WI38 (cell line): ENCODE measurements at regions not wholly inside any gene's neighbourhood (a gene's known extent, or its start where the extent isn't known, plus 50 kb on each side); places are given as distances from the start of the nearest gene placed in this dataset.

ENCODE experiments used
- H3K4me3 ChIP-seq: 2 replicates; pipeline ENCODE4 v1.5.1; 2011; ENCODE audit warnings: low read depth, mild to moderate bottlenecking, control low read depth, low read length
- TF ChIP-seq, protein P1 (sequence below): IDR thresholded peaks from 2 replicates; pipeline ENCODE4 v1.5.1; 2012; ENCODE audit warnings: low read depth, mild to moderate bottlenecking, control low read depth, low read length

DNA sequence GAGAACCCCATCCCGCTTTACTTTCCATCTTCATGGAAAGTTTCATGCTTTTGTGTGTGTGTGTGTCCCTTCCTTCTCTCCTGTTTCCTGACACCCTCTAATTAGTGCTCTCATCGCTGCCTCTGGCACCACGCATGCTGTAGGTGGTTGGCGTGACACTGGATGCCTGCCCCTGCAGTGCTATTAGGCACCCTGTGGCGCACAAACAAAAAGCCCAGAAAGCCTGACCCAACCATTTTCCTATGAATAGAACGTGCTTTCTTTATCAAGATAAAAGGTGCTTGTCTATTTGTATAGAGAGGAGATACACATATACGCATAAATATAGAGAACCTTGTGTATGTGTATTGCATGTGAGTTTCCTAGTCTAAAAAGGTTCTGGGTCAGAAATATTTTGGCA, 120.8 kb upstream of the CDCA7L start:
- H3K4me3 ChIP-seq, result no peak overlapping the region
- TF ChIP-seq, protein P1, sequence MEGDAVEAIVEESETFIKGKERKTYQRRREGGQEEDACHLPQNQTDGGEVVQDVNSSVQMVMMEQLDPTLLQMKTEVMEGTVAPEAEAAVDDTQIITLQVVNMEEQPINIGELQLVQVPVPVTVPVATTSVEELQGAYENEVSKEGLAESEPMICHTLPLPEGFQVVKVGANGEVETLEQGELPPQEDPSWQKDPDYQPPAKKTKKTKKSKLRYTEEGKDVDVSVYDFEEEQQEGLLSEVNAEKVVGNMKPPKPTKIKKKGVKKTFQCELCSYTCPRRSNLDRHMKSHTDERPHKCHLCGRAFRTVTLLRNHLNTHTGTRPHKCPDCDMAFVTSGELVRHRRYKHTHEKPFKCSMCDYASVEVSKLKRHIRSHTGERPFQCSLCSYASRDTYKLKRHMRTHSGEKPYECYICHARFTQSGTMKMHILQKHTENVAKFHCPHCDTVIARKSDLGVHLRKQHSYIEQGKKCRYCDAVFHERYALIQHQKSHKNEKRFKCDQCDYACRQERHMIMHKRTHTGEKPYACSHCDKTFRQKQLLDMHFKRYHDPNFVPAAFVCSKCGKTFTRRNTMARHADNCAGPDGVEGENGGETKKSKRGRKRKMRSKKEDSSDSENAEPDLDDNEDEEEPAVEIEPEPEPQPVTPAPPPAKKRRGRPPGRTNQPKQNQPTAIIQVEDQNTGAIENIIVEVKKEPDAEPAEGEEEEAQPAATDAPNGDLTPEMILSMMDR, result no peak

DNA sequence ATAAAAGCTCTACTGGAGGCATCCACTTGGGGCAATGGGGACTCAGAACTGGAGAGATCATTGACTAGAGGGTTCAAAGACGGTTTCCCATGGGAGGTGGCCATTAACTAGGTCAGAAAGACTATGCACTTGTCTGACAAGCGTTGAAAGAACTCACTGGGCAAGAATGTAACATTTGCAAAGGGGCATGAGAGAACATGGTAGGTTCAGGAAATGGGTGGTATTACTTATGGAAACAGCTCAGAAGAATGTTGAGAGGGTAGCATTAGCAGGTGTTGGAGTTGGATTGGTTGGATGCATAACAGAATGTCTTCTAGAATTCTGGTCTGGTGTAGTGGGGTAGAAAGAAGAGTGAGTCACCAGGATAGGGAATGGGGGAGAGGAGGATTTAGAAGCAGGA, 119.1 kb upstream of the CDCA7L start:
- TF ChIP-seq, protein P1, result no peak
- H3K4me3 ChIP-seq, result no peak overlapping the region

DNA sequence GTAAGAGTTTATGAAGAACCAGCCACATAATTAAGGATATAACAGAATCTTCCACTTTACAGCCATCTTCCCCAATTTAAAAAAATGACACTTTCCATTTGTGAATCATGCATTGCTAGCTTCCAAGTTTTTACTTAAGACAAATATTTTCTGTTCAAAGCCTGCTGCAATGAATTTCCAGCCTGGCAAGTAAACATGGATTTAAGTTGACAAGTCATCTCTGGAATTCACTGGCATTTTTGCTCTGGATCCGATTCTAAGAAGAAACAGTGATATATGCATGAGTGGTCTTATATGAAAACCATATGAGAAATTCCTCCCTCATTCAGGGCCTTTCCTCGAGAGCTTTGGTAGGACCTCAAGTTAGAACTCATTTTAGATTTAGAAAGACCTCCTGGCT, 116.1 kb upstream of the CDCA7L start:
- TF ChIP-seq, protein P1, result no peak
- H3K4me3 ChIP-seq, result no peak overlapping the region

DNA sequence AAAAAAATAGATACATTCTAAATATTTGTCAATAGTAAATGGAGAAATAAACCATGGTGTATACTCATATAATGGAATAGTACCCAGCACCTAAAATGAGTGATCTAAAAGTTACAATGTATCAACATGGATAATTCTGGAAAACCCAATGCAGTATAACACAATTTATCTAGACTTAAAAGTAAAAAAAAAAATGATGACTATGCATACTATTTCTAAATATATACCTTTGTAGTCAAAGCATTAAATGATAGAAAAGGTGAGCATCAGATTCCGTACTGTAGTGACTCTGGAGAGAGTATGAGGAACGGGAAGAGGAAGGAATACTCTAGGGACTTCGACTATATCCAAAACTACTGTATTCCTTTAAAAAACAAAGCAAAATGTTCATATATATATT, 115.2 kb upstream of the CDCA7L start:
- H3K4me3 ChIP-seq, result no peak overlapping the region
- TF ChIP-seq, protein P1, result no peak

DNA sequence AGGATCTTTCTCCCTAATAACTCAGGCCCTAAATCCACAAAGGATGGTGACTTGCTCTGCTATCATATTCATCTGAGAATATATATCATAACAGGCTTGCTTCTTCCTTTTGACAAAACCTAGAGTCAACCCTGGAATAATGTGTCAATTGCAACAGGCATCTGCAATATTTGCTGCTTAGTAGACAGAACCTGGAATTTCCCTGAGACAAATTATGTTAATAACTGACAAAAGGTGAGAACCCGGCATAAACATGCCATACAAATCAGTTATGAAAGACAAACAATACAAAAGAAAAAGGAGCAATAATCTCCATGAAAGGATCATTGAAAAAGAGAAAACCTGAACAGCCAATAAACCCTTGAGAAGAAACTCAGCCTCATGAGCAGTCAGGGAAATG, 114.5 kb upstream of the CDCA7L start:
- H3K4me3 ChIP-seq, result no peak overlapping the region
- TF ChIP-seq, protein P1, result no peak

DNA sequence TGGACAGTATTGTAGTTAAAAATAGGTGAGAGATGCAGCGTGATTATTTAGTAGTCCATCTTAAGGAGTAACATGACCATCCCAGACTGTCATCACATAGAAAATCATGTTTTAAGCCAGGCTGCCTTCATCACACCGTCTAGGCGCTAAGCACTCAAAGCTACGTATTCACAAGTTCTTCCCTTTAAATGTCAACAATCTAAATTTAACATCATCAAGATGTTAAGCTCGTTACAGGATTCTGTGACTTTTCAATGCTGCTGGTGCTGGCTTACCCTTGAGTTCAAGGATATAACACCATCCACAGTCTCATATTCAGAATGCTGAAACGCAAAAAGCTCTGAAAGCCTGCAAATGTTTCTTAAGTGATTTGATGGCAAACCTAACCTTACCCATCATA, 109.5 kb upstream of the CDCA7L start:
- TF ChIP-seq, protein P1, result no peak
- no peak overlapping the region for H3K4me3 ChIP-seq

DNA sequence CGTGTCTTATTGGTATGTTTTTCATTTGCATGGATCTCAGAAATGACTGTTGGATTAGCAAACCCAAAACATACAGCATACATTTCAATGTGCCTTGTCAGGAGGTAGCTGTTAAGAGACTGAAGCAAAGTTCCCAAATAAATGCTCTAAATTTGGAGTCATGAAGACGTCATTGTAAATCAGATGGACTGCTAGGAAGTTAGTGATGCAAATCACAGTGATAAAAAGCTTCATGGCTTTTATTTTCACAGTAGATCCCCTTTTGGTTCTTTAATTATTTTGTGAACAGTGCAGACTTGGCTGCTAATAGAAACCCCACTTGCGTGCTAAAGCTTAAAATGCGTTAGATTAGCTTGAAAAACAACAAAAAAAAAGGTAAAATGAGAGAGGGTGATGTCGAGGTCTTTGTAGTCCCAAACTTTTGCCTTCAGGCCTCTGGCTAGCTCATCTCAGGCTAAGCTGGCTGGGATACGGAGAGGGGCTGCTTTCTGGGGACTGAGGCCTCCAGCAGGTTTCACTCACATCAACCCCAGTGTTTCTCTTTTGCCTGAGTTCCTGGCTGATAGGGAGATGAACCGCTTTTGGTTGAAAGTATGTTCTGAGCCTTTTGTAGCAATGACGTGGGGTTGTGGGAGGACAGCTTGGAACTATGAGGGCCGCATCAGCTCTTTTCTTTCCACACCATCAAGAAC, 107.1 kb upstream of the CDCA7L start:
- TF ChIP-seq, protein P1, result no peak
- no peak overlapping the region for H3K4me3 ChIP-seq
